SK-N-SH treated with all-trans-retinoic acid at 6 μM for 48 hours (cell line): ENCODE measurements at regions not wholly inside any gene's neighbourhood (a gene's known extent, or its start where the extent isn't known, plus 50 kb on each side); places are given as distances from the start of the nearest gene placed in this dataset.

Experiments
- ARNTL ChIP-seq: fragments of 450-650 bp; formaldehyde crosslinking; IDR thresholded peaks from 2 replicates; pipeline ENCODE4 v1.5.0; 2020; ENCODE audit warnings: low read depth, mild to moderate bottlenecking, moderate library complexity, borderline replicate concordance
- BACH2 ChIP-seq: fragments of 250-450 bp; sonication (Bioruptor Pico); IDR thresholded peaks from 2 replicates; pipeline ENCODE4 v1.9.0; 2021; ENCODE audit warnings: mild to moderate bottlenecking, borderline replicate concordance
- ESRRG ChIP-seq: fragments of 250-450 bp; sonication (Bioruptor Pico); IDR thresholded peaks from 2 replicates; pipeline ENCODE4 v1.6.1; 2021; ENCODE audit warnings: mild to moderate bottlenecking
- GLIS3 ChIP-seq: fragments of 250-450 bp; sonication (Bioruptor Pico); IDR thresholded peaks from 2 replicates; pipeline ENCODE4 v1.5.0; 2020; ENCODE audit warnings: mild to moderate bottlenecking, moderate library complexity
- ISL1 ChIP-seq: fragments of 250-450 bp; sonication (Bioruptor Pico); IDR thresholded peaks from 2 replicates; pipeline ENCODE4 v2.1.2; 2022; ENCODE audit warnings: mild to moderate bottlenecking, moderate library complexity
- PATZ1 ChIP-seq: fragments of 250-450 bp; sonication (Bioruptor Pico); IDR thresholded peaks from 2 replicates; pipeline ENCODE4 v1.8.0; 2020; ENCODE audit warnings: mild to moderate bottlenecking, moderate library complexity, borderline replicate concordance
- PPARA ChIP-seq: fragments of 250-450 bp; sonication (Bioruptor Pico); IDR thresholded peaks from 2 replicates; pipeline ENCODE4 v1.5.0; 2020; ENCODE audit warnings: mild to moderate bottlenecking, borderline replicate concordance
- RARB ChIP-seq: fragments of 250-450 bp; sonication (Bioruptor Pico); IDR thresholded peaks from 2 replicates; pipeline ENCODE4 v1.8.0; 2021; ENCODE audit warnings: mild to moderate bottlenecking, moderate library complexity
- TOX ChIP-seq: fragments of 250-450 bp; sonication (Bioruptor Pico); IDR thresholded peaks from 2 replicates; pipeline ENCODE4 v1.8.0; 2021; ENCODE audit warnings: mild to moderate bottlenecking, moderate library complexity, borderline replicate concordance
- ZNF565 ChIP-seq: fragments of 450-650 bp; formaldehyde crosslinking; conservative IDR thresholded peaks from 2 replicates; pipeline ENCODE4 v1.5.0; 2020; ENCODE audit warnings: low read depth, mild to moderate bottlenecking, moderate library complexity
- ZNF70 ChIP-seq: fragments of 450-650 bp; formaldehyde crosslinking; IDR thresholded peaks from 2 replicates; pipeline ENCODE4 v1.5.0; 2020; ENCODE audit warnings: mild to moderate bottlenecking, moderate library complexity

DNA sequence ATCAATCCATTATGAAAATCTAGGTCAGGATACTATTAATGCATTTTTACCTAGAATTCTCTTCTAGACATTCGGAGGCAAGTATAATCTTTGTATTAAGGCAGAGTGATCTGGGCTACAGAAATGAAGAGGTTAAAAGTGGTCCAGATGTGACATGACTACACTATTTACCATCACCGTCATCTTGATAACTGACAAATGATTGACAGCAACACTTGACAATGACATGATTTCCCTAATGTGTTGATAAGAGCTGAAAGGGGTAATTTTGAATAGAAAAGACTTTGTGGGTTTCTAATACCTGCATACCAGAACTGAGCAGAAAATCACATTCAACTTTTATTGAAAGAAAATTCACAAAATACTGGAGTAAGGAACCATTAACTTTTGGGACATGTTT, 718.9 kb upstream of the MAP3K7 start:
- TF ChIP-seq PPARA (no peak), BACH2 (CRISPR knock-in tag) (no peak), ESRRG (CRISPR knock-in tag) (no peak), RARB (CRISPR knock-in tag) (no peak), ARNTL (CRISPR knock-in tag) (no peak), TOX (no peak), ISL1 (CRISPR knock-in tag) (no peak), PATZ1 (no peak), ZNF70 (CRISPR knock-in tag) (no peak), GLIS3 (no peak), ZNF565 (CRISPR knock-in tag) (no peak)
